WTC11 (cell line): ENCODE measurements at regions not wholly inside any gene's neighbourhood (a gene's known extent, or its start where the extent isn't known, plus 50 kb on each side); places are given as distances from the start of the nearest gene placed in this dataset.

Experiments
- MAX ChIP-seq: sonication (generic); formaldehyde crosslinking; IDR thresholded peaks from 2 replicates; pipeline ENCODE4 v1.8.0; 2022; ENCODE audit warnings: mild to moderate bottlenecking, missing genetic modification reagents
- USF1 ChIP-seq: sonication (generic); formaldehyde crosslinking; IDR thresholded peaks from 2 replicates; pipeline ENCODE4 v1.8.0; 2022; ENCODE audit warnings: mild to moderate bottlenecking, missing genetic modification reagents
- TF ChIP-seq, protein P1 (sequence below): fragments of 200-600 bp; IDR thresholded peaks from 2 replicates; pipeline ENCODE4 v1.8.0; 2022; ENCODE audit warnings: antibody characterized with exemption
- TF ChIP-seq, protein P2 (sequence below): sonication (generic); formaldehyde crosslinking; IDR thresholded peaks from 2 replicates; pipeline ENCODE4 v1.8.0; 2023; ENCODE audit warnings: mild to moderate bottlenecking, missing genetic modification reagents

- TF ChIP-seq, protein P1, sequence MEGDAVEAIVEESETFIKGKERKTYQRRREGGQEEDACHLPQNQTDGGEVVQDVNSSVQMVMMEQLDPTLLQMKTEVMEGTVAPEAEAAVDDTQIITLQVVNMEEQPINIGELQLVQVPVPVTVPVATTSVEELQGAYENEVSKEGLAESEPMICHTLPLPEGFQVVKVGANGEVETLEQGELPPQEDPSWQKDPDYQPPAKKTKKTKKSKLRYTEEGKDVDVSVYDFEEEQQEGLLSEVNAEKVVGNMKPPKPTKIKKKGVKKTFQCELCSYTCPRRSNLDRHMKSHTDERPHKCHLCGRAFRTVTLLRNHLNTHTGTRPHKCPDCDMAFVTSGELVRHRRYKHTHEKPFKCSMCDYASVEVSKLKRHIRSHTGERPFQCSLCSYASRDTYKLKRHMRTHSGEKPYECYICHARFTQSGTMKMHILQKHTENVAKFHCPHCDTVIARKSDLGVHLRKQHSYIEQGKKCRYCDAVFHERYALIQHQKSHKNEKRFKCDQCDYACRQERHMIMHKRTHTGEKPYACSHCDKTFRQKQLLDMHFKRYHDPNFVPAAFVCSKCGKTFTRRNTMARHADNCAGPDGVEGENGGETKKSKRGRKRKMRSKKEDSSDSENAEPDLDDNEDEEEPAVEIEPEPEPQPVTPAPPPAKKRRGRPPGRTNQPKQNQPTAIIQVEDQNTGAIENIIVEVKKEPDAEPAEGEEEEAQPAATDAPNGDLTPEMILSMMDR, result no peak
- TF ChIP-seq, protein P2, sequence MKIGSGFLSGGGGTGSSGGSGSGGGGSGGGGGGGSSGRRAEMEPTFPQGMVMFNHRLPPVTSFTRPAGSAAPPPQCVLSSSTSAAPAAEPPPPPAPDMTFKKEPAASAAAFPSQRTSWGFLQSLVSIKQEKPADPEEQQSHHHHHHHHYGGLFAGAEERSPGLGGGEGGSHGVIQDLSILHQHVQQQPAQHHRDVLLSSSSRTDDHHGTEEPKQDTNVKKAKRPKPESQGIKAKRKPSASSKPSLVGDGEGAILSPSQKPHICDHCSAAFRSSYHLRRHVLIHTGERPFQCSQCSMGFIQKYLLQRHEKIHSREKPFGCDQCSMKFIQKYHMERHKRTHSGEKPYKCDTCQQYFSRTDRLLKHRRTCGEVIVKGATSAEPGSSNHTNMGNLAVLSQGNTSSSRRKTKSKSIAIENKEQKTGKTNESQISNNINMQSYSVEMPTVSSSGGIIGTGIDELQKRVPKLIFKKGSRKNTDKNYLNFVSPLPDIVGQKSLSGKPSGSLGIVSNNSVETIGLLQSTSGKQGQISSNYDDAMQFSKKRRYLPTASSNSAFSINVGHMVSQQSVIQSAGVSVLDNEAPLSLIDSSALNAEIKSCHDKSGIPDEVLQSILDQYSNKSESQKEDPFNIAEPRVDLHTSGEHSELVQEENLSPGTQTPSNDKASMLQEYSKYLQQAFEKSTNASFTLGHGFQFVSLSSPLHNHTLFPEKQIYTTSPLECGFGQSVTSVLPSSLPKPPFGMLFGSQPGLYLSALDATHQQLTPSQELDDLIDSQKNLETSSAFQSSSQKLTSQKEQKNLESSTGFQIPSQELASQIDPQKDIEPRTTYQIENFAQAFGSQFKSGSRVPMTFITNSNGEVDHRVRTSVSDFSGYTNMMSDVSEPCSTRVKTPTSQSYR, result no peak
- TF ChIP-seq MAX (CRISPR knock-in tag) (no peak), USF1 (CRISPR knock-in tag) (no peak)
These were observed 101.3 kb upstream of the SOX1 start for GRCh38 chr13:111965466-111966214.
